LoVo (cell line): ENCODE measurements at regions not wholly inside any gene's neighbourhood (a gene's known extent, or its start where the extent isn't known, plus 50 kb on each side); places are given as distances from the start of the nearest gene placed in this dataset.
"Not testable (repeated sequence)": the region's sequence is repeated elsewhere in the genome, so short reads cannot be mapped to it uniquely, and the experiment has no call there.

Experiments
- DNase-seq: peaks from one replicate; pipeline ENCODE4 v3.0.0-alpha.2; 2016; ENCODE audit warnings: low spot score

- DNase-seq: no peak
Observed at GRCh38 chr13:62793850-62794249, 1378.2 kb upstream of the PCDH20 start.

DNA sequence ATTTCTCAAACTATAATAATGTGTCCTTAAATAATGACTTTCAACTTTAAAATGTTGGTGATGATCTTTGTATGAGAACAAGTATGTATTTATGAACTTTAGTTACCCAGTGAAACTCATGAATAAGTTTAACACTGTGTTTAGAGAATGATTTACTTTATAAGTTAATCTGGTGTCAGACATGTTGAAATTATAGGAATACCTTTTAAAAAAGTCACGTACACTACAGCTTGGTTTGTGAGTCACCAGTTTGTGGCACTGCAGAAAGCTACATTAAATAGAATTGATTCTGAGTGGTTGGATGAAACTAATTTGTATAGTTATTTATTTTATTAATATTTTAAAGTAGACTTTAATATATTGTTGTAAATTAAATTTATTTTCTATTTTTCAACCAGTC is 1366.2 kb upstream of the PCDH20 start:
- DNase-seq: no peak

- DNase-seq: no peak
Observed at GRCh38 chr13:62779161-62779560, 1363.5 kb upstream of the PCDH20 start.

- DNase-seq: no peak
Observed at GRCh38 chr13:62767473-62767872, 1351.8 kb upstream of the PCDH20 start.

- no peak for DNase-seq
Observed at GRCh38 chr13:62760724-62761123, 1345.1 kb upstream of the PCDH20 start.

GRCh38 chr13:62747629-62748028 is 1332.0 kb upstream of the PCDH20 start:
- DNase-seq: no peak

GRCh38 chr13:62747152-62747551 is 1331.5 kb upstream of the PCDH20 start:
- no peak for DNase-seq

DNA sequence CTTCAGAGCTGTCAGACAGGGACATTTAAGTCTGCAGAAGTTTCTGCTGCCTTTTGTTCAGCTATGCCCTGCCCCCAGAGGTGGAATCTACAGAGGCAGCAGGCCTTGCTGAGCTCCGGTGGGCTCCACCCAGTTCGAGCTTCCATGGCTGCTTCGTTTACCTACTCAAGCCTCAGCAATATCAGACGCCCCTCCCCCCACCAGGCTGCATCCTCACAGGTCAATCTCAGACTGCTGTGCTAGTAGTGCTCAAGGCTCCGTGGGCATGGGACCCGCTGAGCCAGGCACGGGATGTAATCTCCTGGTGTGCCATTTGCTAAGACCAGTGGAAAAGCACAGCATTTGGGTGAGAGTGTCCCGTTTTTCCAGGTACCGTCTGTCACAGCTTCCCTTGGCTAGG is 1314.1 kb upstream of the PCDH20 start:
- DNase-seq: not testable (repeated sequence)

DNA sequence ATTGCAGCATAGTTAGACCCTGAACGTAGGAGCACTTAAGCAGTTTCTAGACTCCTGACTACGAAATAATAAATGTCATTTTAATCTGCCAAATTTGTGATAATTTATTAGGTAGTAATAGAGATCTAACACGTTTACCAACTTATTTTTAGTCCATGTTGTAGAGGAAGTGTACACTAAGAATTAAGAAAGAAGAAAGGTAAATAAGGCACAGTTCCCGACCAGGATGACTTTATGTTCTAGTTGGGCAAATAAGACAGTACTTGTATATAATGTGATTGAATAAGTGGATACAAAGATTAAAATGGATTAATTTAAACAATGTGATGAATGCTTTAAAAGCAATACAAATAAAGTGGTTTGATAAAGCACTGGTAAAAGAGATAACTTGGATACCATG is 1306.2 kb upstream of the PCDH20 start:
- DNase-seq: no peak

GRCh38 chr13:62711948-62712347 is 1296.3 kb upstream of the PCDH20 start:
- DNase-seq: not testable (repeated sequence)

- DNase-seq: no peak
Observed at GRCh38 chr13:62710787-62711186, 1295.1 kb upstream of the PCDH20 start.

DNA sequence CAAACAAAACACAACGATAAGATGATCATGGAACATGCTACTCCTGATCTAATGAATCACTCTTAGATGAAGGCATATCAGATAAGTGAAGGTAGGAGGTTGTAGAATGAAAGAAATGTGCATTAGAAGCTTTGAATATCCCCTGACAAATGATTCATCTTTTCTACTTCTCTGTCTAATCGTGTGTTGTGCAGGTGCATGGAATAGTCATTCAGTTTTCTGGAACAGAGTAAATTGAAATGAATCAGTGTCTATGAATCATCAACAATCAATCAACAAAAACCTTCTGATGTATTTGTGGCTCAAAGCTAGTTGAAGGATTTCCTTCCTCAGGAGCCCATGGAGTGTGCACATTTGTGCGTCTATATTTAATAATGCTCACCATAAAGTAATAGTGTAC is 1290.4 kb upstream of the PCDH20 start:
- no peak for DNase-seq

DNA sequence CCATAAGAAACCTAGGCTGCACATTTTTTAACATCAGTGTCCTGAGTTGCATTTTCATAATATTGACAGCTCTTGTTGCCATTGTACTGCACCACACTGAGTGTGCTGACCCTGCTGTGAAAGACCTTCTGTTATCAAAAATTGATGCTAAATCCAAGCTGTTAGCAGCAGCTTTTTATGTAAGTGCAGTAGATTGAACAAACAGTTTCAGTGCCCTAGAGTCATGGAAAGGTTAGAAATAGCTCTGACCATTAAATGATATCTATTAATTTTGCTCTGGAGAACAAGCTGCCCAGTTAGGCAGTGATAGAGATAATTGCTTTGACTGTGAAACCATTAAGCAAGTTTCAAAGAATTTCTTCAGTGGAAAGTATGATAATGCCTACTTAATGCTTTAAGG is 1289.2 kb upstream of the PCDH20 start:
- no peak for DNase-seq

- no peak for DNase-seq
Observed at GRCh38 chr13:62702502-62702901, 1286.9 kb upstream of the PCDH20 start.

DNA sequence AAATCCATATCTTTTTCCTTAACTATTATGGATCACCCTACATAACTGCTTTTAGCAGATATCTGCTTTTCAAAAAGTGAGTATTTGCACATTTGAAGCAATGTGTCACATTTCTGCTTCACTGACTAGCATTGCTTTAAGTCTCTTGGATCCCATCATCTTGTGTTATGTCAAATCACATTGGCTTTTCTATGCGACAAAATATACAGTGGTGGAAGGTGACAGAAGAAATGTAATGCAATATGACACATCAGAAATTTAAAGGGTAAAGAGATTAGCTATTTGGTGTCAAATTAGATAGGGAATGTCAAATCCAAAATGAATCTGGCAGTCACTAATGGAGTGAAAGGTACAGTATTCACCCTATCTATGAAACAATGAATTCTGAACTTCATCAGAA is 1282.1 kb upstream of the PCDH20 start:
- DNase-seq: no peak

DNA sequence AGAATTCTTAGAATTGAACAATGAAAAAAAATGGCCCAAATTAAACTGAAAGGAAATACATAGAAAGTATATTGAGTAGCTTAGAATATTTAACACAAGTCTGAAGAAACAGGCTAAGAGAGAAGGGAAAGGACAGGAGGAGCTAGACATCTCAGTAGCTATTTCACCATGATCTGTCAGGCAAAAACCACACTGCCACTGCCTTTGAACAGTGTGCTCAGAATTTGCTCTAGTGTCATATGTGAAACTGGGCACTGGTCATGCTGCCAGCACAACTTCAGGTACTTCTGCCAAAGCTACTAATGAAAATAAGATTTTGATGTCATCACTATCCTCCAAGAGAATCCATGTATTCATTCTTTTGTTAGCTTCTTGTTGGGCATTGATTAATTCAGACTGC is 1280.8 kb upstream of the PCDH20 start:
- DNase-seq: no peak

DNA sequence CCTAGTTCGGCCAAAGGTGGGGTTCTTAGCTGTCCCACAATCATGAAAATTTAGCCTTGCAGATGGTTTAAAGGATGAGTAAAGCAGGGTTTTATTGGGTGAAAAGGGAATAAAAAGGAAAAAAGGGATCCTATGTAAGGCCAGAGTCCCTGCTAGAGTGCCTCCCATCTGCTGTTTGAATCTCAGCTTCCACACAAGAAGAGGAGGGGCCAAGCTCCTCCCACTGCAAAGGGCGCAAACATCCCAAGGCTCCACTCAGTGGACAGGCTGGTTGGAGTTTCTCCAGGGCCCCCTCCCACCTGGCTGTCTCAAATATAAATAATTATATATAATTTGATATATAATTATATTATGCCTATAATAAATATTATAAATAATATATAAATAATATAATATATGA is 1272.1 kb upstream of the PCDH20 start:
- no peak for DNase-seq

DNA sequence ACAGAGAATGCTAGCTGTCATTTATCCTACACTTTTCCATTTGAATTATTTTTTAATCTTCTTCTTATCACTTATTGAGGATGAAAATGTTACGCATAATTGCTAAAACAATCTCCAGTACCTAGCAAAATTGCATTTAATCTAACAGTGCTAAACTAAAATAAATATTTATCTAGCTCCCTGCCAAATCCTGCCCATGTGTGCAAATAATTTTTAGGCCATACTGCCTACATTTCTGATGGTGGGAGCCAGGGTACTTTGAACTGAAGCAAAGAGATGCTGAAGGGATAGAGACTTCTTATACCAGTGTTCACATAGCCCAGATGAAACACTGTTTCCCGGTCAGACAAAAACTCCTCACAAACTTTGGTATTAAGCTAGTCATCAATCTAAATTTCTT is 1268.7 kb upstream of the PCDH20 start:
- DNase-seq: no peak

DNA sequence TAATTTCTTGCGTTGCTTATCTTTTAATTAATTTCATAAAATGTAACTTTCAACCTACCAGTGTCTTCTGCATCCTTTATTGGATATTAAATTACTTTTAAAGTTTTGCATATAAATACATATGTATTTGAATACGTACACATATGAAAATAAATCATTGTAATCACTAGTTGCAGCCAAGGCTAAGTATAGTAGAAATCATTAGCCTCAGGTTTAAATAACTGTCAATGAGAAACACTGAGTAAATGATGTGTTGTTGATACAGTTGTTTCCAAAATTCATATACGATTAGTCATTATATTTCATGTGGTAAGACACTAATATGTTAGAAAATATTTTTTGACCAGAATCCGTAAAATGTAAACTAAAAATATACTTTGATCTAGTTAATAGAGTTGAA is 1267.1 kb upstream of the PCDH20 start:
- no peak for DNase-seq

GRCh38 chr13:62678039-62678438 is 1262.4 kb upstream of the PCDH20 start:
- DNase-seq: no peak

DNA sequence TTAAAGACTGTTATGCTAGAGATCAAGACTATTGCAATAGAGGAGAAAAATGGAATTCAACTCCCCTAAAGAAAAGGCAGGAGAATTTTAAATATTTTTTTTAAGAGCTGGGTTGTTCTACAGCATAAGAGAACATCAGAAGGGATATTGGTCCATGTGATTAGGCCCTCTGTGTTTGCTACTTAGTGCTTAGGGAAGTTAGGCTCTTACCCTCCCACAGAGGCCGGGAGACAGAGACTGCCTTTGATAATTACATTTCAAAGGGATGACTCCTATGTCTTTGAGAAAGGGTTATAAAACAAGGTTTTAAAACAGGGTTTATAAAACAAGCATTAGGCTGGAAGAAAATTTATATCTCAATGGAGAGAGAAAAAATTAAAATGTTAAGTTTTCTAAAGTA is 1248.1 kb upstream of the PCDH20 start:
- no peak for DNase-seq

DNA sequence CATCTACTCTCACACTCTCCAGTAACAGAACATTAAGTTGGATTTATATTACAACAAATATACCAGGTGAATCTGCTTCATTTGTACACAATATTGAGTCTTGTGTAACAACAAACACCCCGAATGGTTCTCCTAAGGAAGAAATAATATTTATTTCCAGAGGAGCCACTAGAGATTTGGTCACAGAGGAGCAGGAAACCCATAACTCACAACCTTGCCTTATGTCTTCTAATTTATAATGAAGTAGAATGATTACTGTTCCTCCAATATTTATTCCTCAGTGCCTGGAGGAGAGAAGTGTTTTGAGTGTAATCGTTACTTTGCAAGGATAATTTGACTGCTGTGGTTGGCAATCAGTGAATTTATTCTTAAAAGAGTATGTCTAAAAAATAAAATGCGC is 1243.7 kb upstream of the PCDH20 start:
- no peak for DNase-seq

- no peak for DNase-seq
Observed at GRCh38 chr13:62653371-62653770, 1237.7 kb upstream of the PCDH20 start.

DNA sequence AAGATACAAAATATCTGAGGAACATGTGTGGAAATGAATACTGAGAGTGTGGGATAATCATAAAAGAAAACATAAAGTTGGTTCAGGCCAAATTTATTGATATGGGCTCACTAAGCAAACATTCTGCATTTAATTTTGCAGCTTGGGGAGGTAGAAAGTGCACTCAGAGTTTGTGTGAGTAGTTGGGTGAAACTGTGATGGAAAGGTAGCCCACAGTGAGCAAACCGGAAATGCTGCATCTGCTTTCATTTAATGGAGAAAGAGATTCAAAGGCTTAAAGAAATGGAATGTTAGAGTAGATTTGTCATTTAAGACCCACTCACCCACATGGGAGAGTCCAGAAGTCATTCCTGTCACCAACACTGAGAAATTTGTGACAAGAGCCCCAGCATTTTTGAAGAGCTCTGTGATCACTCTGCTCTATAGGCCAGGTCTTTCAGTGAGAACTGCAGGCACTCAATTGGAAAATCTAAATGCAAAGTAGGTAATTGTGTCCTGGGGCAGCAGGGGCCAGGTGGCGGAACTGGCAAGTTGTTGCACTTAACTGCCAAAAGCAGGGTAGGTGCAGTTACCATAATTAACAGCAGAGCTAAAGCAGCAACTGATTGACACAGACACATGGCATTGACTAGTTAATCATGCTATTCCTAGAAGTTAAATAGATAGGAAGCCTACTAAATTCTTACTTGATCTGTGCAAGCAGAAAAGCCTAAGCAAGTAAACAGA is 1228.3 kb upstream of the PCDH20 start:
- DNase-seq: no peak
